ENCODE measurements at regions not wholly inside any gene's neighbourhood (a gene's known extent, or its start where the extent isn't known, plus 50 kb on each side); places are given as distances from the start of the nearest gene placed in this dataset.

DNA sequence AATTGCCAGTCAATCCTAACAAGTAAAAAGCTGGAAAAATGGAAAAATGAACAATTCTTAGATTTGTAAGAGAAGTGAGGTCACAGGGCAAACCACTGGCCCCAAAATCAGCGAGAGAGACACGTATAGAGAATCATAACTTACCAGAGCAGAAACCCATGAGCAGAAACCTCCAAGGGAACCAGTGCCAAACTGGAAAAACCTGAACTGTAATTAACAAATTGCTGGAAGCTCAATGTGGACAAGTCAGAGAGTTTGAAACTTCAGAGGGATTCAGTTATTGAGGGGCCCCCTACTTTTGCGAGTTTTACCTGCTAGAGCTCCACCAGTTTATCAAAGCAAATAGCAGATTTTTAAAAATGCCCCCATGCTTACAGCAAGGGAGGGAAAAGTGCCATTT is 119.0 kb downstream of the C7orf25 start:
- DNase-seq (ENCODE audit: low read depth) = no peak
- no peak overlapping the region for H3K4me3 ChIP-seq (ENCODE audit: low read depth, low read length)
- TF ChIP-seq, protein P1, sequence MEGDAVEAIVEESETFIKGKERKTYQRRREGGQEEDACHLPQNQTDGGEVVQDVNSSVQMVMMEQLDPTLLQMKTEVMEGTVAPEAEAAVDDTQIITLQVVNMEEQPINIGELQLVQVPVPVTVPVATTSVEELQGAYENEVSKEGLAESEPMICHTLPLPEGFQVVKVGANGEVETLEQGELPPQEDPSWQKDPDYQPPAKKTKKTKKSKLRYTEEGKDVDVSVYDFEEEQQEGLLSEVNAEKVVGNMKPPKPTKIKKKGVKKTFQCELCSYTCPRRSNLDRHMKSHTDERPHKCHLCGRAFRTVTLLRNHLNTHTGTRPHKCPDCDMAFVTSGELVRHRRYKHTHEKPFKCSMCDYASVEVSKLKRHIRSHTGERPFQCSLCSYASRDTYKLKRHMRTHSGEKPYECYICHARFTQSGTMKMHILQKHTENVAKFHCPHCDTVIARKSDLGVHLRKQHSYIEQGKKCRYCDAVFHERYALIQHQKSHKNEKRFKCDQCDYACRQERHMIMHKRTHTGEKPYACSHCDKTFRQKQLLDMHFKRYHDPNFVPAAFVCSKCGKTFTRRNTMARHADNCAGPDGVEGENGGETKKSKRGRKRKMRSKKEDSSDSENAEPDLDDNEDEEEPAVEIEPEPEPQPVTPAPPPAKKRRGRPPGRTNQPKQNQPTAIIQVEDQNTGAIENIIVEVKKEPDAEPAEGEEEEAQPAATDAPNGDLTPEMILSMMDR (conservative IDR thresholded peaks at IDR 0.05; ENCODE audit: low read depth, low read length) = no peak

DNA sequence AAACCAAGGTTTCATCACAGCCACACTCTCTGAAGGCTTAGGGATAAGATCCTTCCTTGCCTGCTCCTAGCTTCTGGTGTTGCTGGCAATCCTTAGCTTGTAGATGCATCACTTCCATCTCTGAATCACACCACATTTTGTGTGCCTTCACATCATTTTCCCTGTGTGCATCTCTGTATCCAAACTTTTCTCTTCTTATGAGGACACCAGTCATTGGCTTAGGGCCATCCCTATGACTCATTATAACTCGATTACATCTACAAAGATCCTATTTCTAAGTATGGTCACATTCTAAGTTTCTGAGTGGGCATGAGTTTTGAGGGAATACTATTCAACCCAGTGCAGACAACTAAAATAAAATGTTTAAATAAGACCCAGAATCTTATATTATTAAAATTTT is 121.7 kb downstream of the C7orf25 start:
- DNase-seq (ENCODE audit: low read depth) = no peak
- no peak overlapping the region for H3K4me3 ChIP-seq (ENCODE audit: low read depth, low read length)
- TF ChIP-seq, protein P1 (conservative IDR thresholded peaks at IDR 0.05; ENCODE audit: low read depth, low read length) = no peak

DNA sequence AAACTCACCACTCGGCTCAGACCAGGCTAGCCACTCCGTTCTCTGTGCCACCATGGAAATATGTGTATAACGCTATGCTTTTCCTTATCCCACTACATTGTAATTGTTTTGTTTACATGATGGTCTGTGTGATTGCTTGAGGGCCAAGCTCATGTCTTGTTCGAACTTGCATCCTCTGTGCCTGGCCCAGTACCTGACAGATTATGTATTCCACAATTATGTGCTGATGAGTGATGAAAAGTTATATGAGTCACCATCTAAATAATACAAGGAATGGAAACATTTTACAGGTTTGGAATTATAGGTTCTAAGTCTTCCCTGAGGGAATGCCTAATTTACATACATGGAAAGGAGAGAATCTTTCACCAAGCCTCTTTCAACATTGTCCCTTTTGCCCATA is 137.4 kb downstream of the C7orf25 start:
- no peak overlapping the region for H3K4me3 ChIP-seq (ENCODE audit: low read depth, low read length)
- TF ChIP-seq, protein P1 (conservative IDR thresholded peaks at IDR 0.05; ENCODE audit: low read depth, low read length) = no peak
- no peak for DNase-seq (ENCODE audit: low read depth)

DNA sequence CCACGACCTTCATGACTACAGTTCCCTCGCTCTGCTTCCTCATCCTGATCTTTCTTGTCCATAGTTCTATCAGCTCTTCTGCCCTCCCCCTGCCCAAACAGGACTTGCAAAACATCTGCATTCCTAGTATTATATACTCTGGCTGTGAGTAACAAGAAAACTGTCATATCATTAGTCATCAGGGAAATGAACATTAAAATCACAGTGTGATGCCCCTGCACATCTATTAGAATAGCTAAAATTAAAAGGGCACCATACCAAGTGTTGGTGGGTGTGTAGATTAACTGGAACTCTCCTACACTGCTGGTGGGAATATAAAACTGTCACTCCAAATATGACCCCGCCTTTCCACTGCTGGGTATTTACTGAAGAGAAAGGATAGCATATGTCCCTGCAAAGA is 141.8 kb downstream of the C7orf25 start:
- TF ChIP-seq, protein P1 (conservative IDR thresholded peaks at IDR 0.05; ENCODE audit: low read depth, low read length) = no peak
- no peak for DNase-seq (ENCODE audit: low read depth)
- no peak overlapping the region for H3K4me3 ChIP-seq (ENCODE audit: low read depth, low read length)

DNA sequence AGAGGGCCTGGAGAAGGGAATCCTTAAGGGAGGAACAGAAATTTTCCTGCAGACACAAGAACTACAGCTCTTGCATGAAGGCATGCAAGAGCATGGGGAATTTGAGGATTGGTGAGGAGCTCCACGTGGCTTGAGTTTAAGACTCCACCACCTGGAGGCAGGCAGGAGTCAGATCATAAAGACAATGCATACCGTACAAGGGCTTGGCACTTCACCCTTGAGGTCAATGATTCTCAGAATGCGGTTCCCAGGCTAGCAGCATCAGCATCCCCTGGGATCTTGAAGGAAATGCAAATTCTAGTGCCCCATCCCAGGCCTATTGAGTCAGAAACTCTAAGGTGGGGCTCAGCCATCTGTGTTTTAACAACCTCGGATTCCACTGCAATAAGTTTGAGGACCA is 143.8 kb downstream of the C7orf25 start:
- no peak overlapping the region for H3K4me3 ChIP-seq (ENCODE audit: low read depth, low read length)
- DNase-seq (ENCODE audit: low read depth) = no peak
- TF ChIP-seq, protein P1 (conservative IDR thresholded peaks at IDR 0.05; ENCODE audit: low read depth, low read length) = no peak

DNA sequence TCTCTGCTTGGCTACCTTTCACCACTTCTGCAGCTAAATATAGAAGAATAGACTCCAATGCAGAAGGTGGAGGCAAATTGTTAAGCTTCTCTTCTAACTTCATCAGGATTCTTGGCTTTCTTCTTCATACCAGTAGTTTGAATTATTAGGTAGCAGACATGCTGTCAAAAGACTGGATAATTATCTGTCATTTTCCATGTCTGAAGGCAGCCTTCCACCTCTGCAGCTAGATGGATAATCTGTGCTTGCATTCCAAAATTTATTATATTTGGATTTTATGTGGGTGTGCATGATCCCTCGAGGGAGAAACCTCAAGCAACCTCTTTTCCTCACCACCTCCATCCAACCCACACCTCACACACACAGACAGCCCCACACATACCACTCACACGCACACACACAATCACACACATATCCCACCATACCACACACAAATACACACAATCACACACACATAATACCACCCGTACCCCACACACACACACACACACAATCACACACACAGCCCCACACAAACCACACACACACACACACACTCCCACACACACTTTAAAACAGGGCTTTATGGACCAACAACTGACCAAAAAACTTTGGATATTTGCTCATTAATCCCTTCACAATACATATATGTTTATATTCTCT is 145.0 kb downstream of the C7orf25 start:
- TF ChIP-seq, protein P1 (conservative IDR thresholded peaks at IDR 0.05; ENCODE audit: low read depth, low read length) = no peak
- H3K4me3 ChIP-seq (ENCODE audit: low read depth, low read length) = no peak overlapping the region
- DNase-seq (ENCODE audit: low read depth) = no peak

DNA sequence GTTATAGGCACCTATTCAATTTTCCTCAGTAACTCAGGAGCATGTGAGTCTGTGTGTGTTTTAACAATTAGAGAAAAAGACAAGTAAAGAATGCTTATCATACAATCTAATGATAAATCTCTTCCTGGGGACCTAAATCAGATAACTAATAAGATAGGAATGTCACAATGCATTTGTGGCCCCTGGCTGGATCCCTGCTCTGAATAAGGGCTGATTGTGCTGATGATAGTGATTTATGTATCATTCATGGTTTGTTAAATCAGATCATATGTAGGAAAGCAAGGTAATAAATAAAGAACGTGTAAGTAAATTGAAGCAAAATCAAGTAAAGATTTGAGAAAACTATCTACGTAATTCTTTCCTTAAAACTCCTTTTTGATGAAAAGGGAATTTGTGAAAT is 145.9 kb downstream of the C7orf25 start:
- no peak overlapping the region for H3K4me3 ChIP-seq (ENCODE audit: low read depth, low read length)
- no peak for DNase-seq (ENCODE audit: low read depth)
- TF ChIP-seq, protein P1 (conservative IDR thresholded peaks at IDR 0.05; ENCODE audit: low read depth, low read length) = no peak

All from epithelial cell of proximal tubule (primary cell).